ENCODE measurements at regions not wholly inside any gene's neighbourhood (a gene's known extent, or its start where the extent isn't known, plus 50 kb on each side); places are given as distances from the start of the nearest gene placed in this dataset.

DNA sequence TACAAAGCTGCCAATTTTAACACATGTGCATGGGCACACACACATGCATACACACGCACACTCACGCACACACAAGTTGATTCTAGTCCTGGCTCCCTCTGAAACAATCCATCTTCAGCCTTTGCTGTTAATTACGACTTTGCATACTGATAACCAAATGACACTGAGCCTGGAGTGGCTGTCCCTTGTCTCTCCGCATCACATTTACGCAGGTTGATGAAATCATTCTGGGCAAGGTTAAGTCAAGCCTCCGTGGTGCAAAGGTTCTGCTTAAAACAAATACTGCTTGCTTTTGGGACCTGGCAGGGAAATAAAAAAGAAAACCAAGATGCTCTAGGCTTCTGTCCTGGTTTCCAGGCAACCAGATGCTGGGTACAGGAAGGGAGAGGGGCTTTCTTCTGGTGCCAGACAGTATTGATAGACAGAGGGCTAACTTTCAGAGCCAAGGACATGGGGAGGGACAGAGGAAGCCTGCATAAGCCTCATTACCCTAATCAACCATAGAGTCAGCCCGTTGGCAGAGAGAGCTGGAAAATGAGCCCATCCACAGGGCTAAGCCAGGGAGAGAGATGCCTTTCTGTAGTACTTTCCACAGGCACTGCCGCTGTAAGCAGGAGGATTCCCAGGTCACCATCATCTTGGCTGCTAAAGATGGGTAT is 233.0 kb downstream of the WDR11 start:
- Histone ChIP-seq H3K27me3 (ENCODE audit: control insufficient read depth, insufficient read depth, low read length) (no peaks in the 10 kb centered on the region), H3K4me3 (ENCODE audit: low read depth, low read length) (no peak overlapping the region), H3K27ac (ENCODE audit: low read depth, low read length) (no peak overlapping the region), H3K9me3 (ENCODE audit: control insufficient read depth, insufficient read depth, low read length) (peaks cover 56% of the 10 kb centered on the region)
- ChIA-PET CTCF (no interaction called here), POLR2A (no interaction called here)
- DNase-seq (ENCODE audit: low read depth, low spot score): no peak
- TF ChIP-seq, protein P1, sequence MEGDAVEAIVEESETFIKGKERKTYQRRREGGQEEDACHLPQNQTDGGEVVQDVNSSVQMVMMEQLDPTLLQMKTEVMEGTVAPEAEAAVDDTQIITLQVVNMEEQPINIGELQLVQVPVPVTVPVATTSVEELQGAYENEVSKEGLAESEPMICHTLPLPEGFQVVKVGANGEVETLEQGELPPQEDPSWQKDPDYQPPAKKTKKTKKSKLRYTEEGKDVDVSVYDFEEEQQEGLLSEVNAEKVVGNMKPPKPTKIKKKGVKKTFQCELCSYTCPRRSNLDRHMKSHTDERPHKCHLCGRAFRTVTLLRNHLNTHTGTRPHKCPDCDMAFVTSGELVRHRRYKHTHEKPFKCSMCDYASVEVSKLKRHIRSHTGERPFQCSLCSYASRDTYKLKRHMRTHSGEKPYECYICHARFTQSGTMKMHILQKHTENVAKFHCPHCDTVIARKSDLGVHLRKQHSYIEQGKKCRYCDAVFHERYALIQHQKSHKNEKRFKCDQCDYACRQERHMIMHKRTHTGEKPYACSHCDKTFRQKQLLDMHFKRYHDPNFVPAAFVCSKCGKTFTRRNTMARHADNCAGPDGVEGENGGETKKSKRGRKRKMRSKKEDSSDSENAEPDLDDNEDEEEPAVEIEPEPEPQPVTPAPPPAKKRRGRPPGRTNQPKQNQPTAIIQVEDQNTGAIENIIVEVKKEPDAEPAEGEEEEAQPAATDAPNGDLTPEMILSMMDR (IDR thresholded peaks at IDR 0.05; ENCODE audit: low read depth, low read length): no peak

DNA sequence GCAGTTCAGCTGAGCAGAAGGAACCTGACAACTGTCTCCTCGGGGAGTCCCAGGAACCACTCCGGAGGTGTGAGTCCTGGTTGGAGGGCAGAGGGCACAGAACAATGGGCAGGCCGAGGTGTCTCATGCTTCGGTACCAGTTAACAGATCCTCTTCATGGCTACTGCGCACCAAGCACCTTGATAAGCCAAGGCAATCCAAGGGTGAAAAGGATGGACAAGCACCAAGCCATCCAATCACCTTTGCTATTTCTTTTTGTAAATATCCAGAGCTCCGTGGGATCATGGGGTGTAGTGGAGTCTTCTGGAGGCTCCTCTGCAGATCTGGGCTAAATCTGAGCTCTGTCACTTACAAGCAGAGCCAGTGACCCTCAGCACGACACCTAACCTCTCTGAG is 233.5 kb downstream of the WDR11 start:
- Histone ChIP-seq H3K9me3 (ENCODE audit: control insufficient read depth, insufficient read depth, low read length) (peaks cover 61% of the 10 kb centered on the region), H3K27me3 (ENCODE audit: control insufficient read depth, insufficient read depth, low read length) (no peaks in the 10 kb centered on the region), H3K4me3 (ENCODE audit: low read depth, low read length) (no peak overlapping the region), H3K27ac (ENCODE audit: low read depth, low read length) (no peak overlapping the region)
- DNase-seq (ENCODE audit: low read depth, low spot score): no peak
- TF ChIP-seq, protein P1 (IDR thresholded peaks at IDR 0.05; ENCODE audit: low read depth, low read length): no peak
- ChIA-PET POLR2A (no interaction called here), CTCF (no interaction called here)

DNA sequence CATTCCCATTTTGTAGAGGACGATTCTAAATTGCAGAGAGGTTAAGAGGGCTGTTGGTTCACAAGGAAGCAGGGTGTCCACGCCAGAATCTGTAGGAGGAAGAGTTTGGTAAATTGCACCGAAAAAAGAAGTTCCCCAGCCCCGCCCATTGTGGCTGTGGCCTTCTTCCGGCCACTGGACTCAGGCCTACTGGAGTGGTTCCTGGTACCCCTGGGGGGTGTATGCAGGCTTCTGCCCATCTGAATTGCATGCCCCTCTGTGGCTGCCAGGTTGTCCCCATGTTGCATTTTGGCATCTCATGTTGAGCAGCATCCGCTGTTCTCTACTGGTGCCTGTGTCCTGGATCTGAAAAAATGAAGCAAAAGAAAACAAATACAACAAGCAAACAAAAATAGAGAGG is 234.2 kb downstream of the WDR11 start:
- DNase-seq (ENCODE audit: low read depth, low spot score): no peak
- H3K4me3 ChIP-seq (ENCODE audit: low read depth, low read length): no peak overlapping the region
- no peaks in the 10 kb centered on the region for H3K27me3 ChIP-seq (ENCODE audit: control insufficient read depth, insufficient read depth, low read length)
- ChIA-PET CTCF (no interaction called here), POLR2A (no interaction called here)
- peaks cover 61% of the 10 kb centered on the region for H3K9me3 ChIP-seq (ENCODE audit: control insufficient read depth, insufficient read depth, low read length)
- H3K27ac ChIP-seq (ENCODE audit: low read depth, low read length): no peak overlapping the region
- TF ChIP-seq, protein P1 (IDR thresholded peaks at IDR 0.05; ENCODE audit: low read depth, low read length): no peak

DNA sequence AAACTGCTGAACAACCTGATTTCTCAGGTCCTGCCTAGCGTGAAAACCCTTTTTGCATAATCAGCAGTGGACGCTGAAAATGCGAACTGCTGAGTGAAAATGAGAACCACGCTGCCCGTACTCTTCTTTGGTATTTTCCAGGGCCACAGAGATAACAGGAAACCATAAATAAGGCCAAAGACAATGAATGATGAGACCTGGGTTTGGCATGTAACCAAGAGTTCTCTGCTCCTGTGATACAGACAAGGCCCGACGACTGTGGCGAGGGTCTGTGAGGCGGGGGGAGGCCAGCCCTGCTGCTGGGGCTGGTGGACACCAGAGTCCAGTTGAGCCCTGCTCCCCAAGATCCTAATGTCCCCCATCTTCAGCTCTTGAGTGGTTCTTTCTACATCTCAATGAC is 236.0 kb downstream of the WDR11 start:
- Histone ChIP-seq H3K27ac (ENCODE audit: low read depth, low read length) (no peak overlapping the region), H3K4me3 (ENCODE audit: low read depth, low read length) (no peak overlapping the region), H3K27me3 (ENCODE audit: control insufficient read depth, insufficient read depth, low read length) (no peaks in the 10 kb centered on the region), H3K9me3 (ENCODE audit: control insufficient read depth, insufficient read depth, low read length) (peaks cover 64% of the 10 kb centered on the region)
- TF ChIP-seq, protein P1 (IDR thresholded peaks at IDR 0.05; ENCODE audit: low read depth, low read length): no peak
- POLR2A ChIA-PET: no interaction called here
- no peak for DNase-seq (ENCODE audit: low read depth, low spot score)
- CTCF ChIA-PET: no interaction called here

DNA sequence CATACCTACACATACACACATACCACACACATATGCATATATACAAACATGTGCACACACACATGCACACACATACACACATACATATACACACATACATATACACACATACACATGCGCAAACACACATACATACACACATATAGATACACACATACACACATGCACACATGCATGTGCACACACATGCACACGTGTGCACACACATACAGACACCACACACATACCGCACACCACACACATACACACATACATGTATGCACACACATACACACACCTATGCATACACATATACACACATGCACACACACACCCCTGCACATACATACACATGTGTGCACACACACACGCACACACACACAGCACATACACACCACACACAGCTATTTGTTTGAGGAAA is 236.5 kb downstream of the WDR11 start:
- no peaks in the 10 kb centered on the region for H3K27me3 ChIP-seq (ENCODE audit: control insufficient read depth, insufficient read depth, low read length)
- CTCF ChIA-PET: no interaction called here
- no peak for DNase-seq (ENCODE audit: low read depth, low spot score)
- POLR2A ChIA-PET: no interaction called here
- H3K27ac ChIP-seq (ENCODE audit: low read depth, low read length): no peak overlapping the region
- no peak overlapping the region for H3K4me3 ChIP-seq (ENCODE audit: low read depth, low read length)
- peaks cover 64% of the 10 kb centered on the region for H3K9me3 ChIP-seq (ENCODE audit: control insufficient read depth, insufficient read depth, low read length)
- TF ChIP-seq, protein P1 (IDR thresholded peaks at IDR 0.05; ENCODE audit: low read depth, low read length): no peak
